Body of pancreas (tissue), 4 donors: ENCODE measurements at regions not wholly inside any gene's neighbourhood (a gene's known extent, or its start where the extent isn't known, plus 50 kb on each side); places are given as distances from the start of the nearest gene placed in this dataset.

Experiments used
- CTCF ChIP-seq, 7 experiments: fragments of 450-650 bp in 4 of 7; fragments of 200-600 bp in 3 of 7; sonication (generic) in 3 of 7; IDR thresholded peaks; one replicate each; pipeline ENCODE4 v1.5.1; 2016 to 2019; ENCODE audit warnings: antibody characterized with exemption in 7 of 7
- POLR2A ChIP-seq, 3 donors: fragments of 450-650 bp; IDR thresholded peaks; one replicate each; pipeline ENCODE4 v1.6.1; 2016; ENCODE audit warnings: antibody characterized with exemption in 3 of 3, mild to moderate bottlenecking in 2 of 3

DNA sequence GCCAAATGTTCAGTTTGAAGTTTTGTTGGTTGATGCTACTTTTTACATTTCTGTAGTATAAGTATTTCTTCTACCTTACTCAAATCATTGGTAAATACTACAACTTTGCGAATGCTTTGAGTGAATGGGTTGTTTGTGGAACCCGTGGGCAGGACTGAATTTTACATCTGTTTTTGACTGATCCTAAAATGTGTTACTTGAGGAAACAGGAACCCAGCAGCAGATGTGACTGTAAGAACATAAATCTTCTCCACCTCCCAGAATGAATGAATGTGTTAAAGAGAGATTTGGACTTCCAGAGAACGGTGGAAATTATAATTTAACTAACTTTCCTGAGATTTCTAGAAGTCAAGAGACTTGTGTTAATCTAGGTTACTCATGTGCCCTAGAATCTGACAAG is 728.5 kb upstream of the MARCKS start:
- TF ChIP-seq POLR2A (IDR thresholded peaks at IDR 0.05) (no peak), CTCF (IDR thresholded peaks at IDR 0.05) (no peak)
